HG02678 (cell line): ENCODE measurements at regions not wholly inside any gene's neighbourhood (a gene's known extent, or its start where the extent isn't known, plus 50 kb on each side); places are given as distances from the start of the nearest gene placed in this dataset.
"Not testable (repeated sequence)": the region's sequence is repeated elsewhere in the genome, so short reads cannot be mapped to it uniquely, and the experiment has no call there.

Experiments used
- ATAC-seq: cut with Tn5 transposase; IDR thresholded peaks from one replicate; pipeline ENCODE4 v1.9.1; 2021; ENCODE audit warnings: mild to moderate bottlenecking, moderate library complexity; ENCODE audit not compliant: unreplicated experiment

- ATAC-seq: not testable (repeated sequence)
Observed at GRCh38 chr10:71106151-71106550, 106.2 kb upstream of the UNC5B start.

GRCh38 chr10:71107117-71107516 is 105.3 kb upstream of the UNC5B start:
- ATAC-seq: not testable (repeated sequence)

- ATAC-seq: not testable (repeated sequence)
Observed at GRCh38 chr10:71108042-71108441, 104.3 kb upstream of the UNC5B start.

GRCh38 chr10:71112138-71112785 is 100.1 kb upstream of the UNC5B start:
- no peak for ATAC-seq

GRCh38 chr10:71116426-71116825 is 95.9 kb upstream of the UNC5B start:
- ATAC-seq: no peak

- not testable (repeated sequence) for ATAC-seq
Observed at GRCh38 chr10:71117589-71117988, 94.8 kb upstream of the UNC5B start.

- no peak for ATAC-seq
Observed at GRCh38 chr10:71123023-71123422, 89.3 kb upstream of the UNC5B start.

- ATAC-seq: no peak
Observed at GRCh38 chr10:71124921-71125748, 87.2 kb upstream of the UNC5B start.

- ATAC-seq: no peak
Observed at GRCh38 chr10:71125749-71126107, 86.6 kb upstream of the UNC5B start.

- no peak for ATAC-seq
Observed at GRCh38 chr10:71126432-71126831, 85.9 kb upstream of the UNC5B start.

GRCh38 chr10:71127104-71127503 is 85.3 kb upstream of the UNC5B start:
- no peak for ATAC-seq

GRCh38 chr10:71127773-71128172 is 84.6 kb upstream of the UNC5B start:
- ATAC-seq: no peak

GRCh38 chr10:71128311-71128980 is 83.9 kb upstream of the UNC5B start:
- no peak for ATAC-seq

- no peak for ATAC-seq
Observed at GRCh38 chr10:71131096-71131495, 81.3 kb upstream of the UNC5B start.

GRCh38 chr10:71131508-71132088 is 80.8 kb upstream of the UNC5B start:
- ATAC-seq: no peak

GRCh38 chr10:71132321-71132810 is 80.0 kb upstream of the UNC5B start:
- ATAC-seq: no peak

GRCh38 chr10:71133710-71134686 is 78.4 kb upstream of the UNC5B start:
- no peak for ATAC-seq

- ATAC-seq: no peak
Observed at GRCh38 chr10:71134732-71135211, 77.6 kb upstream of the UNC5B start.

- no peak for ATAC-seq
Observed at GRCh38 chr10:71135236-71135635, 77.1 kb upstream of the UNC5B start.
